ENCODE measurements at regions not wholly inside any gene's neighbourhood (a gene's known extent, or its start where the extent isn't known, plus 50 kb on each side); places are given as distances from the start of the nearest gene placed in this dataset.

- H3K27ac ChIP-seq = no peak overlapping the region
- peak; percentile 91 for TF ChIP-seq CTCF (conservative IDR thresholded peaks at IDR 0.05)
These were observed 751.2 kb downstream of the JRKL start for GRCh38 chr11:97140885-97141494.

- TF ChIP-seq CTCF (conservative IDR thresholded peaks at IDR 0.05) = no peak
- H3K27ac ChIP-seq = no peak overlapping the region
These were observed 753.6 kb downstream of the JRKL start for GRCh38 chr11:97143463-97143862.

- no peak for TF ChIP-seq CTCF (conservative IDR thresholded peaks at IDR 0.05)
- H3K27ac ChIP-seq = no peak overlapping the region
These were observed 759.9 kb downstream of the JRKL start for GRCh38 chr11:97149741-97150140.

GRCh38 chr11:97157221-97157740, 767.5 kb downstream of the JRKL start:
- TF ChIP-seq CTCF (conservative IDR thresholded peaks at IDR 0.05) = no peak
- H3K27ac ChIP-seq = no peak overlapping the region

- TF ChIP-seq CTCF (conservative IDR thresholded peaks at IDR 0.05) = no peak
- no peak overlapping the region for H3K27ac ChIP-seq
These were observed 768.4 kb downstream of the JRKL start for GRCh38 chr11:97158243-97158642.

- no peak for TF ChIP-seq CTCF (conservative IDR thresholded peaks at IDR 0.05)
- H3K27ac ChIP-seq = no peak overlapping the region
These were observed 773.9 kb downstream of the JRKL start for GRCh38 chr11:97163631-97164191.

GRCh38 chr11:97201743-97202612, 812.2 kb downstream of the JRKL start:
- H3K27ac ChIP-seq = no peak overlapping the region
- TF ChIP-seq CTCF (conservative IDR thresholded peaks at IDR 0.05) = no peak
